ENCODE measurements at regions not wholly inside any gene's neighbourhood (a gene's known extent, or its start where the extent isn't known, plus 50 kb on each side); places are given as distances from the start of the nearest gene placed in this dataset.

GRCh38 chr10:125296598-125296997 lies 136.2 kb upstream of the CTBP2 start:
- H3K4me3 ChIP-seq, result no peak overlapping the region
- no peak overlapping the region for H3K27ac ChIP-seq
- no peaks in the 10 kb centered on the region for H3K4me1 ChIP-seq
- no peak for TF ChIP-seq CTCF (IDR thresholded peaks at IDR 0.05)
- no peak for TF ChIP-seq POLR2A (IDR thresholded peaks at IDR 0.05)
- no peak for TF ChIP-seq EP300 (IDR thresholded peaks at IDR 0.05)
- H3K27me3 ChIP-seq, result no peaks in the 10 kb centered on the region
- whole genome bisulfite sequencing, 2 donors, result 84 to 93% methylated on average over 9 of the region's 9 CpGs
- DNase-seq (ENCODE audit: low spot score in 2 of 2), result no peak
- H3K36me3 ChIP-seq, result no peaks in the 10 kb centered on the region
- H3K9me3 ChIP-seq, result no peaks in the 10 kb centered on the region

GRCh38 chr10:125294109-125294508 lies 133.7 kb upstream of the CTBP2 start:
- Histone ChIP-seq H3K27me3 (no peaks in the 10 kb centered on the region), H3K9me3 (peaks cover 0 to 4% (median 0%) of the 10 kb centered on the region in 4 donors), H3K4me1 (no peaks in the 10 kb centered on the region), H3K27ac (no peak overlapping the region), H3K36me3 (no peaks in the 10 kb centered on the region), H3K4me3 (no peak overlapping the region)
- WGBS, 2 donors, result 83 to 92% methylated on average over 2 of the region's 2 CpGs
- no peak for DNase-seq (ENCODE audit: low spot score in 2 of 2)
- no peak for TF ChIP-seq EP300 (IDR thresholded peaks at IDR 0.05)
- TF ChIP-seq CTCF (IDR thresholded peaks at IDR 0.05), result no peak
- TF ChIP-seq POLR2A (IDR thresholded peaks at IDR 0.05), result no peak

- Histone ChIP-seq H3K4me3 (no peak overlapping the region), H3K27ac (no peak overlapping the region), H3K9me3 (peaks cover 0 to 14% (median 0%) of the 10 kb centered on the region in 4 donors), H3K36me3 (no peaks in the 10 kb centered on the region), H3K27me3 (no peaks in the 10 kb centered on the region), H3K4me1 (no peaks in the 10 kb centered on the region)
- no peak for DNase-seq (ENCODE audit: low spot score in 2 of 2)
- whole genome bisulfite sequencing, 2 donors, result 88 to 89% methylated on average over 9 of the region's 9 CpGs
- TF ChIP-seq CTCF (IDR thresholded peaks at IDR 0.05) (no peak), POLR2A (IDR thresholded peaks at IDR 0.05) (no peak), EP300 (IDR thresholded peaks at IDR 0.05) (no peak)
These were observed 131.5 kb upstream of the CTBP2 start for GRCh38 chr10:125291836-125292235.

- Histone ChIP-seq H3K9me3 (peaks cover 0 to 18% (median 0%) of the 10 kb centered on the region in 4 donors), H3K27me3 (no peaks in the 10 kb centered on the region), H3K36me3 (no peaks in the 10 kb centered on the region), H3K4me1 (no peaks in the 10 kb centered on the region), H3K4me3 (no peak overlapping the region), H3K27ac (no peak overlapping the region)
- WGBS, 2 donors, result 87 to 93% methylated on average over 1 of the region's 1 CpG
- no peak for TF ChIP-seq EP300 (IDR thresholded peaks at IDR 0.05)
- no peak for TF ChIP-seq POLR2A (IDR thresholded peaks at IDR 0.05)
- TF ChIP-seq CTCF (IDR thresholded peaks at IDR 0.05), result no peak
- DNase-seq (ENCODE audit: low spot score in 2 of 2), result no peak
These were observed 129.1 kb upstream of the CTBP2 start for GRCh38 chr10:125289461-125289860.

GRCh38 chr10:125284875-125285597 lies 124.7 kb upstream of the CTBP2 start:
- TF ChIP-seq EP300 (IDR thresholded peaks at IDR 0.05), result no peak
- no peak for TF ChIP-seq POLR2A (IDR thresholded peaks at IDR 0.05)
- no peak for TF ChIP-seq CTCF (IDR thresholded peaks at IDR 0.05)
- H3K4me3 ChIP-seq, result no peak overlapping the region
- 76 to 83% methylated on average over 6 of the region's 6 CpGs for WGBS, 2 donors
- H3K4me1 ChIP-seq, result no peaks in the 10 kb centered on the region
- no peak for DNase-seq (ENCODE audit: low spot score in 2 of 2)
- H3K27me3 ChIP-seq, result no peaks in the 10 kb centered on the region
- peaks cover 0 to 18% (median 0%) of the 10 kb centered on the region in 4 donors for H3K9me3 ChIP-seq
- no peaks in the 10 kb centered on the region for H3K36me3 ChIP-seq
- H3K27ac ChIP-seq, result no peak overlapping the region
